ELF-1 (cell line): ENCODE measurements at regions not wholly inside any gene's neighbourhood (a gene's known extent, or its start where the extent isn't known, plus 50 kb on each side); places are given as distances from the start of the nearest gene placed in this dataset.
A peak's percentile ranks its signal among the peaks of the same experiment; 100 is the strongest.
"Not testable (repeated sequence)": the region's sequence is repeated elsewhere in the genome, so short reads cannot be mapped to it uniquely, and the experiment has no call there.

Source experiments
- DNase-seq: peaks from one replicate; pipeline ENCODE4 v3.0.0-alpha.2; 2016; ENCODE audit warnings: low read depth, low spot score

- DNase-seq: no peak
Measured at GRCh38 chr19:30871979-30872378, 477.3 kb downstream of the TSHZ3 start.

DNA sequence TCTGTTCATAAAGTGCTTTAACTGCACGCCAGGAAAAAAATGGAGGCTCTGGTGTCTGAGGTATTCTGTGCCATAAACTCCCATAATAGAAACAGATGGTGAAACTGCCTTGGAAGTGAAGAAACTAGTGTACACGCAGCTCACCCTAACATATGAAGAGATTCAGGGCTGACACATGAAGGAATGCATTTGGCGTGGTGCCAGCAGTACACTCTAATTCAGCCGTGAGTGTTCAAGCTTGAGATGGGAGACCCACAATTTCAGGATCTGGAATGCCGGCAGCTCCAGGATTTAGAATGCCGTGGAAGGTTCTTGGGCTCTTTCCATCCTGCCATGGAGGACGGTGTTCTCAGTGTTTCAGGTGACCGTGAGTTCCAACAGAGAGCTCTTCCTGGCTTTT lies 478.4 kb downstream of the TSHZ3 start:
- DNase-seq: no peak

- DNase-seq: no peak
Measured at GRCh38 chr19:30865511-30865910, 483.7 kb downstream of the TSHZ3 start.

GRCh38 chr19:30864391-30865215 lies 484.6 kb downstream of the TSHZ3 start:
- no peak for DNase-seq

GRCh38 chr19:30862876-30863275 lies 486.4 kb downstream of the TSHZ3 start:
- DNase-seq: no peak

DNA sequence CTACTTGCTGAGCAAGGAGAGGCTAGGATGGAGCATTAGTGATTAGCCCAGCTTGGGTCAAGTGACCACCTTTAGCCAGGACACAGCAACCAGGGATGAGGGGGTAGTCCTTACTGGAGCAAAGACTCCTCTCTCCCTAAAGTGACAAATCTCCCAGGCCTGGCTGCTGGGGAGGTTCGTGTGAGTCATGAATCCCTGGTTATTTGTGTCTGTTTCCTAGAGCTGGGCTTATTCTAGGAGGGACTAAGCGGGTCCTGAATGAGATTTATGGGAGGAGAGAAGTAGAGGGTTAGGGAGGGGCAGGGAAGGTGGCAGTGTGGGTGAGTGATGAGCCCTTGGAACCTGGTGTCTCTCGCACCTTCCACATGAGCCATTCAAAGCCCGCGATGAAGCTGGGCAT lies 487.3 kb downstream of the TSHZ3 start:
- DNase-seq: no peak

- no peak for DNase-seq
Measured at GRCh38 chr19:30857966-30858490, 485.8 kb downstream of the ZNF536 start.

- DNase-seq: peak; percentile 32
Measured at GRCh38 chr19:30857388-30857787, 485.2 kb downstream of the ZNF536 start.

- no peak for DNase-seq
Measured at GRCh38 chr19:30856786-30857185, 484.6 kb downstream of the ZNF536 start.

GRCh38 chr19:30856376-30856775 lies 484.2 kb downstream of the ZNF536 start:
- no peak for DNase-seq

GRCh38 chr19:30855442-30855841 lies 483.3 kb downstream of the ZNF536 start:
- DNase-seq: no peak

GRCh38 chr19:30854661-30855060 lies 482.5 kb downstream of the ZNF536 start:
- no peak for DNase-seq

DNA sequence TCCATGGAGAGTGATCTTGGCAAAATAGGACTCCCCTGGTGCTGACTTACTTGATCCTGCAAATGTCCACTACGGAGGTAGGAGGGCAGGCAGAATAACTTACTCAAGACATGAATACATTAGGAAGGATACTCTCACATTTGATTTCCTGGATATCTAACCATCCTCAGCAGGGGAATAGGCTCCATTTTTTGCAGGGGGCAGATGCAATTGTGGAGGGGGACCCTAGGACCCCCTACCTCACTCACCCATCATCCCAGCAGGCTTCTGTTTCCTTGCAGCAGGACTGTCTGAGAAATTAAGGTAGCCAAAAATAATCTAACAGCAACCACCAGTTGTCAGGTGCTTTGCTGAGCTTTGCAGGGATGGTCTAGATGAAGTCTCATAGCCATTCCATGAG lies 482.0 kb downstream of the ZNF536 start:
- no peak for DNase-seq

DNA sequence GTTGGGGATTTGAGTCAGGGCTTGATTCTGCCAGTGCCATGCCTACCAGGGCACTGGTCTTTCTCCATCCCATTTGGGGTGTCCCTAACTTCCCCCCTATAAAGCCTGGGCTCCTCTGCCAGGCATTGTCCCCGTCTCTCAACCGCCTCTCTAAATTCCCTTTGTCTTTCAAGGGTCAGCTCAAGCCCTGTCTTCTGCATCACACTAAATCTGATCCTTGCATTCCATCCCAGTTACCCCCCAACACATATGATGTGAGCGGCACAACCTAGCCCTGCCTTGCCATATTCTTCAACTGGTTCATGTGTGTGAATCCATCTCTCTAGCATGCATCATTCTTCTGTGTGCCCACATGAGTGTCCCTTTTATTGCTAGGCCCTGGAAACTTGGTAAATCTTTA lies 480.9 kb downstream of the ZNF536 start:
- no peak for DNase-seq

- DNase-seq: no peak
Measured at GRCh38 chr19:30852168-30852567, 480.0 kb downstream of the ZNF536 start.

- no peak for DNase-seq
Measured at GRCh38 chr19:30851646-30852045, 479.5 kb downstream of the ZNF536 start.

- DNase-seq: no peak
Measured at GRCh38 chr19:30848636-30849425, 476.6 kb downstream of the ZNF536 start.

DNA sequence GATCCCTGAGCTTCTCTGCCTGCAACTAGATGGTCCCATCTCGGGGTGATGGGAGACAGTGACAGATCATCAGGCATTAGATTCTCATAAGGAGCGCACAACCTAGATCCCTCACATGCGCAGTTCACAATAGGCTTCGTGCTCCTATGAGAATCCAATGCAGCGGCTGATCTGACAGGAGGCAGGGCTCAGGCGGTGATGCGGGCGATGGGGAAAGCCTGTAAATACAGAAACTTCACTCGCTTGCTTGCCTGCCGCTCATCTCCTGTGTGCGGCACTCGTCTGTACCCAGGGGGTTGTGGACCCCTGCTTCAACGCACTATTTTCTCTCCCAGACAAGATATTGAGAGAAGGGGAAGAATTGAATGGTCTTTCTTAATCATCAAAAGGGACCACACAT lies 473.9 kb downstream of the ZNF536 start:
- DNase-seq: no peak

- DNase-seq: no peak
Measured at GRCh38 chr19:30842926-30843325, 470.7 kb downstream of the ZNF536 start.

GRCh38 chr19:30841934-30842333 lies 469.8 kb downstream of the ZNF536 start:
- DNase-seq: no peak

GRCh38 chr19:30830875-30831274 lies 458.7 kb downstream of the ZNF536 start:
- DNase-seq: no peak

GRCh38 chr19:30825505-30825904 lies 453.3 kb downstream of the ZNF536 start:
- DNase-seq: not testable (repeated sequence)

DNA sequence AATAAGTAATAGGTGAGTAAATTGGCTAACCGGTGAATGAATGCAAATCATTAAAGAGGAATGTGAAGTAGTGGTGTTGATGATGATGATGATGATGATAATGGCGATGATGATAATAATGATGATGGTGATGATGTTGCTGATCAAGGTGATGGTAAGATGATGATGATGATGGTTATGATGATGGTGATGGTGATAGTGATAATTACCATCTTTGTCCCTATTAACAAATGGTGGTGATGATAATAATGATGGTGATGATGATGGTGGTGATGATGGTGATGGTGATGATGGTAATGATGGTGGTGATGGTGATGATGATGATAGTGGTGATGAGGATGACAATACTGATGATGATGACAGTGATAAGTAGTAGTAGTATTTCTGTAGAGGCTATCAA lies 452.6 kb downstream of the ZNF536 start:
- no peak for DNase-seq
